Parathyroid adenoma (tissue), 2 donors: ENCODE measurements at regions not wholly inside any gene's neighbourhood (a gene's known extent, or its start where the extent isn't known, plus 50 kb on each side); places are given as distances from the start of the nearest gene placed in this dataset.
A peak's percentile ranks its signal among the peaks of the same experiment; 100 is the strongest.

Experiments used
- H2AFZ ChIP-seq: fragments of 300-600 bp; sonication (generic); one replicate; pipeline ENCODE4 v1.7.0; 2017; ENCODE audit warnings: antibody characterized with exemption, mild to moderate bottlenecking
- H3K27ac ChIP-seq: fragments of 300-600 bp; sonication (generic); one replicate; pipeline ENCODE4 v1.7.0; 2017
- H3K27me3 ChIP-seq: fragments of 300-600 bp; sonication (generic); one replicate; pipeline ENCODE4 v1.7.0; 2017; ENCODE audit warnings: low read length; ENCODE audit not compliant: control insufficient read depth, insufficient read depth
- H3K36me3 ChIP-seq: fragments of 300-600 bp; sonication (generic); one replicate; pipeline ENCODE4 v1.7.0; 2017; ENCODE audit warnings: low read length; ENCODE audit not compliant: control insufficient read depth, insufficient read depth
- H3K4me1 ChIP-seq: fragments of 300-600 bp; sonication (generic); one replicate; pipeline ENCODE4 v1.7.0; 2017; ENCODE audit warnings: control low read depth
- H3K4me2 ChIP-seq: fragments of 300-600 bp; sonication (generic); one replicate; pipeline ENCODE4 v1.7.0; 2017; ENCODE audit warnings: low read length
- H3K4me3 ChIP-seq: fragments of 300-600 bp; sonication (generic); one replicate; pipeline ENCODE4 v1.7.0; 2017; ENCODE audit warnings: low read depth, low read length
- H3K79me2 ChIP-seq: fragments of 300-600 bp; sonication (generic); one replicate; pipeline ENCODE4 v1.7.0; 2017; ENCODE audit warnings: control low read depth
- H3K9ac ChIP-seq: fragments of 300-600 bp; sonication (generic); one replicate; pipeline ENCODE4 v1.7.0; 2017; ENCODE audit warnings: mild to moderate bottlenecking
- H3K9me3 ChIP-seq: fragments of 300-600 bp; sonication (generic); one replicate; pipeline ENCODE4 v1.7.0; 2017; ENCODE audit warnings: low read length; ENCODE audit not compliant: control insufficient read depth
- CTCF ChIP-seq: fragments of 300-600 bp; sonication (generic); IDR thresholded peaks from one replicate; pipeline ENCODE4 v1.7.0; 2017; ENCODE audit warnings: antibody characterized with exemption, mild to moderate bottlenecking
- donor health status: primary hyperparathyroidism.

DNA sequence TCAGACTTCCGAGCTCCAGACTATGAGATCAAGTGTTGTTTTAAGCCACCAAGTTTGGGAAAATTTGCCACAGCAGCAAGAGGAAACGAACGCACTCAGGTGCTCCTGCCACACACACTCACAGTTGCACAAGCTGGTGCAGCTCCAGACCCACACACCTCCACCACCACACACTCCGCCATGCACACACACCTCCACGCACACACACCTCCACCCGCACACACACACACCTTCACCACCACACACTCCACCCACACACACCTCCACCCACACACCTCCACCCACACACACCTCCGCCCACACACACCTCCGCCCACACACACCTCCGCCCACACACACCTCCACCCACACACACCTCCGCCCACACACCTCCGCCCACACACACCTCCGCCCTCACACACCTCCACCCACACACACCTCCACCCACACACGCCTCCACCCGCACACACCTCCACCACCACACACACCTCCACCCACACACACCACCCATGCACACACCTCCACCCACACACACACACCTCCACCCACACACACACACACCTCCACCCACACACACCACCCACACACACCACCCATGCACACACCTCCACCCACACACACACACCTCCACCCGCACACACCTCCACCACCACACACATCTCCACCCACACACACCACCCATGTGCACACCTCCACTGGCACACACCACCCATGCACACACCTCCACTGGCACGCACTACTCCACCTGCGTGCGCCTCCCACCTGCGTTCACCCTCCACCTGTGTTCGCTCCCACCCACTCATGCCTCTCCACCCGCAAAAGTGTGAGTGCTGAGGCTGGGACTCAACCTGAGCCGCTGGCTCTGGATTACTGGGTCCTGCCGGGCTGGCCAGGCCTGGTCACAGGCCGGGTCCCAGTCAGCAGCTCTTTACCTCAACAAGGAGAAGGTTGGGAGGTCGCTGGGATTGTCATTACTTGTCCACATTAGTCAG is 175.6 kb downstream of the BMP7 start:
- Histone ChIP-seq H3K36me3 (no peaks in the 10 kb centered on the region), H2AFZ (no peak overlapping the region), H3K9me3 (no peaks in the 10 kb centered on the region), H3K4me3 (no peak overlapping the region), H3K27ac (no peak overlapping the region), H3K27me3 (peaks cover 4% of the 10 kb centered on the region), H3K4me2 (no peak overlapping the region), H3K79me2 (no peaks in the 10 kb centered on the region), H3K4me1 (no peaks in the 10 kb centered on the region), H3K9ac (no peak overlapping the region)
- TF ChIP-seq CTCF: no peak

DNA sequence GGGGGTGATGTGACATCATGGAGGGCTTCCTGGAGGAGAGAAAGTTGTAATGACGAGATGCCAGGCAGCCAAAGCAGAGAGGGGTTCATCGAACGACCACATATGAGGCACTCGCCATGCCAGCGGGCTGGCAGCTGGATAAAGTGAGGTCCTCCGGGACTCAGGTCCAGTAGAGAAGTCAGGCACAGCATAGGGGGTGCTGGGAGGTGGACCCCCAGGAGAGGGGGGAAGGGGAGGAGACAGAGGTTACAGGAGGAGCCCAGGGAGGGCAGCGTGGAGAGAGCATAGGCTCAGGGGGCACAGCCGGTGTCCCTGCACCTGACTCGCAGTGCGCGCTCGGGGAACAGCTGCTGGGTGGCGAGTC is 174.7 kb downstream of the BMP7 start:
- no peaks in the 10 kb centered on the region for H3K36me3 ChIP-seq
- H3K4me1 ChIP-seq: no peaks in the 10 kb centered on the region
- no peaks in the 10 kb centered on the region for H3K9me3 ChIP-seq
- no peak overlapping the region for H3K4me2 ChIP-seq
- H3K79me2 ChIP-seq: no peaks in the 10 kb centered on the region
- H2AFZ ChIP-seq: no peak overlapping the region
- H3K9ac ChIP-seq: no peak overlapping the region
- no peak overlapping the region for H3K27ac ChIP-seq
- H3K4me3 ChIP-seq: no peak overlapping the region
- no peak for TF ChIP-seq CTCF
- peaks cover 4% of the 10 kb centered on the region for H3K27me3 ChIP-seq

DNA sequence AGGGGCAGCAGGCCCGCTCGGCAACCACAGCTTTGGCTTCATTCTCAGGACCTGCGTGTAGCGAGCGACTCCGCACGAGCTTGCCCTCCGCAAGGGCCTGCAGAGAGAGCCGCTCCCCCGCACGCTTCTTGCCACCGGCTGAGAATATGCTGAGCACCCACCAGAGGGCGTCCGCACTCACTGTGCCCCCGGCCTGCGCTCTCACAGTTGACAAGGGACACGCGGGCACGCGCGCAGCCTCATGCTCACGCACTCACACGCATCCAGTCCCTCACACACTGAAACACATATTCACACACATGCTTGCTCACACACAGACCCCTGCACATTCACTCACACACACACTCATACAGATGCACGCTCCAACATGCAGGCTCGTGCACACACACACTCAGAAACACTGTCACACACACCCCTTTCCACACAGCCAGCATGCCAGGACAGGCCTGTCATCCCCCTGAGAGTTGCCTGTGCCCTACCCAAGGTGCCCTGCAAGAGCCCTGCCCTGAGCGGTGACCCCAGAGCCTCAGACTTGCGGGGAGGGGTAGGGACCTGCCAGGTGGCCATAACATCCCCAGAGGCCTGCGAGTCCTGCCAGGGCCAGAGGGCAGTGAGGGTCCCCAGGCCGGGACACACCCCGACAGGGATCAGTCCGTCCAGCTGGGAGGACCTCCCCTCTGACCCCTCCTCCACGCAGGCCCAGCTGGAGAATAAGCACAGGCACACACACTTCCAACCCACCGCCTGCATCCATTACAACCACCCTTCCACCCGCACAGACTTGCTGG is 174.1 kb downstream of the BMP7 start:
- H3K4me2 ChIP-seq: no peak overlapping the region
- no peak overlapping the region for H3K27ac ChIP-seq
- no peaks in the 10 kb centered on the region for H3K9me3 ChIP-seq
- no peaks in the 10 kb centered on the region for H3K79me2 ChIP-seq
- no peaks in the 10 kb centered on the region for H3K36me3 ChIP-seq
- peaks cover 4% of the 10 kb centered on the region for H3K27me3 ChIP-seq
- no peak overlapping the region for H3K4me3 ChIP-seq
- TF ChIP-seq CTCF: peak; percentile 46
- H3K4me1 ChIP-seq: no peaks in the 10 kb centered on the region
- no peak overlapping the region for H2AFZ ChIP-seq
- H3K9ac ChIP-seq: no peak overlapping the region

DNA sequence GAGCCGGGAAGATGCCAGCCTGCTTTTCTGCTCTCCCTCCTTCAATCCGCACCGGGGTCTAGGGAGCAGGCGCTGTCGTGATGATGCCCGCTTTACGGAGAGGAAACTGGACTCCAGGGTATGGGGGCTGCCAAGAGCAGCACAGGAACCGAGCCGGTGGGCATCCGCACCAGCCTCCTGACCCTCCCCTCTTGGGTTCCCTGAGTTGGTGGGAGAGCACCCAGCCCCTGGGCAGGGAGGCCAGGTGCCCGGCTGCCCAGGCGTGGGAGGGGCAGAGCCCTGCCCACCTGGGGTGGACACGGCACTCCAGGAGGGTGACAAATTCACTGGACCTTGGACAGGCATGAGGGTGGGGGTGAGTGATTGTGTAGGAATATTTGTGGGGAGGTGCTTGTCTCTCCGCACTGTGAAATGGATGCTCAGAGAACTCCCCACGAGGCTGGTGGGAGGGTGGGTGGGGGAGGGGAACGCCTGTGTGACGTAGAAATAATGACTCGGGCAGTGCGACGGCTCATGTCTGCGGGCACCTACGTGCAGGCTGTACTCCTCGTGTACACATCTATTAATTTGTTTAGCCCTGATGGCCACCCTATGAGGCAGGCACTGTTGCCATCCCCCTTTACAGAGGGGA is 173.4 kb downstream of the BMP7 start:
- Histone ChIP-seq H3K79me2 (no peaks in the 10 kb centered on the region), H3K4me2 (no peak overlapping the region), H2AFZ (no peak overlapping the region), H3K9ac (no peak overlapping the region), H3K36me3 (no peaks in the 10 kb centered on the region), H3K9me3 (no peaks in the 10 kb centered on the region), H3K27ac (no peak overlapping the region), H3K4me3 (no peak overlapping the region), H3K4me1 (no peaks in the 10 kb centered on the region), H3K27me3 (no peaks in the 10 kb centered on the region)
- no peak for TF ChIP-seq CTCF
